ENCODE measurements at regions not wholly inside any gene's neighbourhood (a gene's known extent, or its start where the extent isn't known, plus 50 kb on each side); places are given as distances from the start of the nearest gene placed in this dataset.

GRCh38 chr17:34858591-34859565, 102.4 kb downstream of the CCT6B start:
- Histone ChIP-seq H4K20me1 (ENCODE audit: insufficient read depth, low read length) (no peaks in the 10 kb centered on the region), H3K27me3 (ENCODE audit: control insufficient read depth in 1 of 2, insufficient read depth in 2 of 2, low read length in 2 of 2) (peaks cover 0 to 10% of the 10 kb centered on the region in 2 experiments; a peak in 1 of 5 replicates), H3K9me3 (ENCODE audit: low read length) (no peaks in the 10 kb centered on the region), H2AFZ (ENCODE audit: low read length) (no peak overlapping the region), H3K9ac (ENCODE audit: insufficient read depth, low read depth, low read length) (no peak overlapping the region), H3K4me1 (ENCODE audit: insufficient read depth, low read length) (no peaks in the 10 kb centered on the region), H3K27ac (ENCODE audit: extremely low read length, insufficient read depth, low read length) (no peak overlapping the region), H3K4me2 (ENCODE audit: low read depth, low read length) (no peak overlapping the region), H3K36me3 (replicated peaks in 1 of 2; ENCODE audit: control insufficient read depth in 1 of 2, insufficient read depth in 2 of 2, low read length in 2 of 2) (no peaks in the 10 kb centered on the region), H3K79me2 (ENCODE audit: insufficient read depth, low read length) (no peaks in the 10 kb centered on the region), H3K4me3 (replicated peaks in 1 of 3; ENCODE audit: insufficient read depth in 1 of 3, low read depth in 2 of 3, low read length in 3 of 3) (no peak overlapping the region)
- intact Hi-C loops (cut with micrococcal nuclease; ENCODE audit: unreplicated experiment) (no loop called here), in situ Hi-C loops (cut with HindIII; ENCODE audit: extremely low pct_ligation_motif_present, low pct_unique_long_range_greater_than_20kb) (no loop called here)
- under 1% methylated on average over 8 of the region's 10 CpGs for WGBS (ENCODE audit: low lambda C conversion rate)
- no peak for TF ChIP-seq MTA1 (CRISPR knock-in tag; IDR thresholded peaks at IDR 0.05; ENCODE audit: borderline replicate concordance)
- TF ChIP-seq TBX2 (CRISPR knock-in tag; IDR thresholded peaks at IDR 0.05; ENCODE audit: borderline replicate concordance), result no peak
- no peak for TF ChIP-seq ZNF660 (CRISPR knock-in tag; IDR thresholded peaks at IDR 0.05; ENCODE audit: borderline replicate concordance, low read depth)
- no peak for TF ChIP-seq YY1 (IDR thresholded peaks at IDR 0.05; ENCODE audit: insufficient read depth, insufficient replicate concordance, low read depth, low read length)
- no peak for TF ChIP-seq EED (CRISPR knock-in tag; IDR thresholded peaks at IDR 0.05)
- no peak for TF ChIP-seq ZNF101 (CRISPR knock-in tag; IDR thresholded peaks at IDR 0.05; ENCODE audit: borderline replicate concordance, low read depth)
- TF ChIP-seq ZNF503 (CRISPR knock-in tag; IDR thresholded peaks at IDR 0.05), result no peak
- DNase-seq (ENCODE audit: low spot score) (no peak), ATAC-seq (no peak), FAIRE-seq (no peak)
- CTCF ChIA-PET (ENCODE audit: low intra/inter-chr PET ratio, low total read pairs), result no interaction called here
- BruUV-seq (replicated peaks), result no TSS peak
- POLR2A ChIA-PET, result no interaction called here
